ENCODE measurements at regions not wholly inside any gene's neighbourhood (a gene's known extent, or its start where the extent isn't known, plus 50 kb on each side); places are given as distances from the start of the nearest gene placed in this dataset.
A peak's percentile ranks its signal among the peaks of the same experiment; 100 is the strongest.

GRCh38 chr2:114185501-114185900, 256.9 kb upstream of the DPP10 start:
- no peaks in the 10 kb centered on the region for H3K4me1 Mint-ChIP-seq
- ATAC-seq (ENCODE audit: low read depth in 2 of 2) = no peak
- H3K27ac Mint-ChIP-seq = no peak overlapping the region

GRCh38 chr2:114192362-114192761, 250.1 kb upstream of the DPP10 start:
- Mint-ChIP-seq H3K4me1 (no peaks in the 10 kb centered on the region), H3K4me3 (no peak overlapping the region), H3K27ac (peak overlapping the region in 1 of 6 donors; percentile 36), H3K27me3 (peaks cover 0 to 18% (median 0%) of the 10 kb centered on the region in 3 donors), H3K36me3 (no peaks in the 10 kb centered on the region), H3K9me3 (peaks cover 0 to 4% (median 0%) of the 10 kb centered on the region in 7 donors)
- DNase-seq (no peak), ATAC-seq (ENCODE audit: low read depth in 2 of 2) (no peak)

More at GRCh38 chr2:114185501-114185900, 256.9 kb upstream of the DPP10 start:
- no peak for DNase-seq
- Mint-ChIP-seq H3K36me3 (no peaks in the 10 kb centered on the region), H3K27me3 (peaks cover 0 to 14% (median 0%) of the 10 kb centered on the region in 3 donors), H3K9me3 (peaks cover 0 to 17% (median 3%) of the 10 kb centered on the region in 7 donors), H3K4me3 (no peak overlapping the region)

- Mint-ChIP-seq H3K27ac (no peak overlapping the region), H3K27me3 (peaks cover 0 to 13% (median 9%) of the 10 kb centered on the region in 3 donors), H3K4me3 (no peak overlapping the region), H3K4me1 (no peaks in the 10 kb centered on the region), H3K9me3 (peaks cover 0 to 2% (median 0%) of the 10 kb centered on the region in 7 donors), H3K36me3 (no peaks in the 10 kb centered on the region)
- ATAC-seq (ENCODE audit: low read depth in 2 of 2) (no peak), DNase-seq (no peak)
Measured at GRCh38 chr2:114201781-114202180, 240.7 kb upstream of the DPP10 start.

- H3K27ac Mint-ChIP-seq = no peak overlapping the region
- ATAC-seq (ENCODE audit: low read depth in 2 of 2) (no peak), DNase-seq (no peak)
- no peak overlapping the region for H3K4me3 Mint-ChIP-seq
- H3K9me3 Mint-ChIP-seq = peaks cover 0 to 7% (median 1%) of the 10 kb centered on the region in 7 donors
- peaks cover 0 to 13% (median 9%) of the 10 kb centered on the region in 3 donors for H3K27me3 Mint-ChIP-seq
- no peaks in the 10 kb centered on the region for H3K36me3 Mint-ChIP-seq
- no peaks in the 10 kb centered on the region for H3K4me1 Mint-ChIP-seq
Measured at GRCh38 chr2:114203679-114204078, 238.8 kb upstream of the DPP10 start.

GRCh38 chr2:114213808-114214207, 228.6 kb upstream of the DPP10 start:
- Mint-ChIP-seq H3K27ac (no peak overlapping the region), H3K27me3 (peaks cover 10 to 33% (median 32%) of the 10 kb centered on the region in 3 donors), H3K4me3 (no peak overlapping the region), H3K9me3 (no peaks in the 10 kb centered on the region), H3K36me3 (no peaks in the 10 kb centered on the region), H3K4me1 (peaks cover 0 to 3% (median 0%) of the 10 kb centered on the region in 3 donors)
- ATAC-seq (ENCODE audit: low read depth in 2 of 2) (no peak), DNase-seq (no peak)

GRCh38 chr2:114218383-114218782, 224.1 kb upstream of the DPP10 start:
- Mint-ChIP-seq H3K27ac (no peak overlapping the region), H3K9me3 (peaks cover 0 to 2% (median 0%) of the 10 kb centered on the region in 7 donors), H3K36me3 (no peaks in the 10 kb centered on the region), H3K27me3 (peaks cover 30 to 47% (median 33%) of the 10 kb centered on the region in 3 donors), H3K4me3 (no peak overlapping the region), H3K4me1 (no peaks in the 10 kb centered on the region)
- DNase-seq = no peak
- no peak for ATAC-seq (ENCODE audit: low read depth in 2 of 2)

- ATAC-seq (ENCODE audit: low read depth in 2 of 2) = no peak
- Mint-ChIP-seq H3K9me3 (peaks cover 0 to 2% (median 0%) of the 10 kb centered on the region in 7 donors), H3K27me3 (peaks cover 30 to 40% (median 33%) of the 10 kb centered on the region in 3 donors), H3K4me1 (no peaks in the 10 kb centered on the region), H3K36me3 (no peaks in the 10 kb centered on the region), H3K4me3 (no peak overlapping the region), H3K27ac (no peak overlapping the region)
- no peak for DNase-seq
Measured at GRCh38 chr2:114219456-114219855, 223.0 kb upstream of the DPP10 start.

- ATAC-seq (ENCODE audit: low read depth in 2 of 2) = no peak
- no peak overlapping the region for H3K27ac Mint-ChIP-seq
- no peak for DNase-seq
- peaks cover 13 to 33% (median 33%) of the 10 kb centered on the region in 3 donors for H3K27me3 Mint-ChIP-seq
- H3K4me1 Mint-ChIP-seq = no peaks in the 10 kb centered on the region
- peaks cover 0 to 4% (median 2%) of the 10 kb centered on the region in 7 donors for H3K9me3 Mint-ChIP-seq
- no peaks in the 10 kb centered on the region for H3K36me3 Mint-ChIP-seq
- H3K4me3 Mint-ChIP-seq = no peak overlapping the region
Measured at GRCh38 chr2:114222344-114222743, 220.1 kb upstream of the DPP10 start.

- Mint-ChIP-seq H3K4me1 (no peaks in the 10 kb centered on the region), H3K27ac (no peak overlapping the region), H3K27me3 (peaks cover 6 to 20% (median 12%) of the 10 kb centered on the region in 3 donors), H3K36me3 (peaks cover 0 to 8% of the 10 kb centered on the region in 2 donors), H3K4me3 (no peak overlapping the region), H3K9me3 (peaks cover 7 to 31% (median 13%) of the 10 kb centered on the region in 7 donors)
- DNase-seq = no peak
- no peak for ATAC-seq (ENCODE audit: low read depth in 2 of 2)
Measured at GRCh38 chr2:114231921-114232320, 210.5 kb upstream of the DPP10 start.

GRCh38 chr2:114237331-114237730, 205.1 kb upstream of the DPP10 start:
- H3K36me3 Mint-ChIP-seq = peaks cover 0 to 8% of the 10 kb centered on the region in 2 donors
- DNase-seq (no peak), ATAC-seq (ENCODE audit: low read depth in 2 of 2) (no peak)
- H3K4me1 Mint-ChIP-seq = no peaks in the 10 kb centered on the region
- peaks cover 3 to 19% (median 9%) of the 10 kb centered on the region in 7 donors for H3K9me3 Mint-ChIP-seq
- no peak overlapping the region for H3K27ac Mint-ChIP-seq
- peaks cover 6 to 42% (median 16%) of the 10 kb centered on the region in 3 donors for H3K27me3 Mint-ChIP-seq
- no peak overlapping the region for H3K4me3 Mint-ChIP-seq

- Mint-ChIP-seq H3K27me3 (peaks cover 0 to 36% (median 12%) of the 10 kb centered on the region in 3 donors), H3K27ac (no peak overlapping the region), H3K4me1 (no peaks in the 10 kb centered on the region), H3K9me3 (peaks cover 2 to 10% (median 5%) of the 10 kb centered on the region in 7 donors), H3K4me3 (no peak overlapping the region), H3K36me3 (peaks cover 0 to 8% of the 10 kb centered on the region in 2 donors)
- no peak for ATAC-seq (ENCODE audit: low read depth in 2 of 2)
- no peak for DNase-seq
Measured at GRCh38 chr2:114238910-114239559, 203.4 kb upstream of the DPP10 start.

GRCh38 chr2:114248648-114249047, 193.8 kb upstream of the DPP10 start:
- no peak overlapping the region for H3K4me3 Mint-ChIP-seq
- H3K27me3 Mint-ChIP-seq = peaks cover 0 to 8% (median 0%) of the 10 kb centered on the region in 3 donors
- ATAC-seq (ENCODE audit: low read depth in 2 of 2) (no peak), DNase-seq (no peak)
- H3K27ac Mint-ChIP-seq = peak overlapping the region in 1 of 6 donors; percentile 23
- peaks cover 0 to 1% (median 0%) of the 10 kb centered on the region in 7 donors for H3K9me3 Mint-ChIP-seq
- H3K4me1 Mint-ChIP-seq = no peaks in the 10 kb centered on the region
- no peaks in the 10 kb centered on the region for H3K36me3 Mint-ChIP-seq

GRCh38 chr2:114252713-114253112, 189.7 kb upstream of the DPP10 start:
- H3K36me3 Mint-ChIP-seq = no peaks in the 10 kb centered on the region
- no peak for DNase-seq
- ATAC-seq (ENCODE audit: low read depth in 2 of 2) = no peak
- H3K4me3 Mint-ChIP-seq = no peak overlapping the region
- H3K27ac Mint-ChIP-seq = no peak overlapping the region
- H3K9me3 Mint-ChIP-seq = no peaks in the 10 kb centered on the region
- H3K4me1 Mint-ChIP-seq = no peaks in the 10 kb centered on the region
- H3K27me3 Mint-ChIP-seq = peaks cover 5 to 7% (median 5%) of the 10 kb centered on the region in 3 donors

- no peaks in the 10 kb centered on the region for H3K36me3 Mint-ChIP-seq
- peaks cover 5 to 7% (median 5%) of the 10 kb centered on the region in 3 donors for H3K27me3 Mint-ChIP-seq
- DNase-seq (no peak), ATAC-seq (ENCODE audit: low read depth in 2 of 2) (no peak)
- H3K27ac Mint-ChIP-seq = no peak overlapping the region
- H3K4me3 Mint-ChIP-seq = no peak overlapping the region
- H3K9me3 Mint-ChIP-seq = no peaks in the 10 kb centered on the region
- H3K4me1 Mint-ChIP-seq = no peaks in the 10 kb centered on the region
Measured at GRCh38 chr2:114254875-114255274, 187.6 kb upstream of the DPP10 start.
